ENCODE measurements at regions not wholly inside any gene's neighbourhood (a gene's known extent, or its start where the extent isn't known, plus 50 kb on each side); places are given as distances from the start of the nearest gene placed in this dataset.
"Not testable (repeated sequence)": the region's sequence is repeated elsewhere in the genome, so short reads cannot be mapped to it uniquely, and the experiment has no call there.

- not testable (repeated sequence) for DNase-seq
Observed at GRCh38 chr17:20387549-20387948, 79.8 kb downstream of the LGALS9B start.

- peak; percentile 3 for DNase-seq
Observed at GRCh38 chr17:20381358-20382300, 85.7 kb downstream of the LGALS9B start.

- DNase-seq, result not testable (repeated sequence)
Observed at GRCh38 chr17:20380625-20381024, 86.7 kb downstream of the LGALS9B start.

- DNase-seq, result not testable (repeated sequence)
Observed at GRCh38 chr17:20379251-20379650, 88.1 kb downstream of the LGALS9B start.

- not testable (repeated sequence) for DNase-seq
Observed at GRCh38 chr17:20376642-20377041, 90.7 kb downstream of the LGALS9B start.

- not testable (repeated sequence) for DNase-seq
Observed at GRCh38 chr17:20375745-20376144, 91.6 kb downstream of the LGALS9B start.
